ENCODE measurements at regions not wholly inside any gene's neighbourhood (a gene's known extent, or its start where the extent isn't known, plus 50 kb on each side); places are given as distances from the start of the nearest gene placed in this dataset.

- DNase-seq: no peak
Measured at GRCh38 chr10:47237316-47238260, 62.4 kb upstream of the GDF10 start.

- no peak for DNase-seq
Measured at GRCh38 chr10:47238331-47239095, 61.5 kb upstream of the GDF10 start.

DNA sequence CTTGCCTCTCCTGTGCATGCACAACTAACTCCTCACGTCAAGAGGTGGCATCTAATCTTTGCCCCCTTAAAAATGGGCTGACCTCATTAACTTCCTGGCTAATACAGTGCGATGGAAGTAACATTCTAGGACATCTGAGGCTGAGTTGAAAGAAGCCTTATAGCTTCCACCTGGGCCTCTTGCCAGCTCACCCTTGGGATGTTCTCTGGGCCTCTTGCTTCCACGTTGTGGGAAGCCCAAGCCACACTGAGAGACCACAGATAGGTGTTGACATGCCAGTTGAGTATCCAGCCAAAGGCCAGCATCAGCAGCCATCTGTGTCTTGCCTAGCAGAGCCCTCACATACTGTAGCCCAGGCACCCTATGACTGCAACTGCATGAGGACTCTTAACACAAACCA is 60.8 kb upstream of the GDF10 start:
- no peak for DNase-seq

- no peak for DNase-seq
Measured at GRCh38 chr10:47240173-47240572, 59.8 kb upstream of the GDF10 start.

- no peak for DNase-seq
Measured at GRCh38 chr10:47241256-47241655, 58.7 kb upstream of the GDF10 start.

DNA sequence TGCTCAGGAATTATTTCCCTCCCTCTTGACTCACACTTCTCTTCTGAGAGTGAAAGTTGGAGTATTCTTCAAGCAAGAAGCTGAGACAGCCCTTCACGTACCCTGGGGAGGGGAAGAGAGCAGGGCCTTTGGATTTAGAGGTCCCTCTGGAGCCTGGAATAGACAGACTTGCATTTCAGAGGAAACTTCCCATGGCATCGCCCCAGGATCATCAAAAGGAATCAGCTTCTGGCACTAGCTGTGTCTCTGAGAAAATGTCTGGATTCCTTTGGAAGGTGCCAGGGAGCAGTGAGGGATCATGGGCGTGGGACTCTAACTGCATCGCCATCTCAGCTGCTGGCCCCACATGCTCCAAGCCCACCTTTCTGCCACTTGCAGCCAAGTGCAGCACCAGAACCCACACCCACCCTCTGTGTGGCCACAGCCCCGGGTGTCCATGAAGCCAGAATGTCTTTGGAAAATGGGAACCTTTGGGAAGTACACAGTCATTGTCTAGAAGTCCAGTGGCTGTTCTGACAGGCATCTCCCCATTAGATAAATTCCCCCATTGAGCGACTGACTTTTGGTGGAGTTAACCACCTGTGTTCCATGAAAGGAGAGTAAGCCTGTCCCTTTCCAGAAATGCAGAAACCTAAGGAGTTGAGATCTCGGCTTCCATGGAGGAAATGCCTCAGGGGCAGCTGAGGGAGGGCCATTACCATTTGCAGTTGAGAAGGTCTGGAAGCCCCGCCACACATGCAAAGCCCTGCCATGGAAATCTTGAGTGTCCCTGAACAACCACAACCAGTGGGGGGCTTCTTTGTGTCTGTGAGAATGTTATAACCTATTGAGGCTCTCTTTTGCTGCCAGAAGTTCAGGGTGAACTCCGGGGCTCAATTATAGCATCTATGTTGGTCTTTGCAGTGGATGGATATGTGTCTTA is 57.8 kb upstream of the GDF10 start:
- no peak for DNase-seq

DNA sequence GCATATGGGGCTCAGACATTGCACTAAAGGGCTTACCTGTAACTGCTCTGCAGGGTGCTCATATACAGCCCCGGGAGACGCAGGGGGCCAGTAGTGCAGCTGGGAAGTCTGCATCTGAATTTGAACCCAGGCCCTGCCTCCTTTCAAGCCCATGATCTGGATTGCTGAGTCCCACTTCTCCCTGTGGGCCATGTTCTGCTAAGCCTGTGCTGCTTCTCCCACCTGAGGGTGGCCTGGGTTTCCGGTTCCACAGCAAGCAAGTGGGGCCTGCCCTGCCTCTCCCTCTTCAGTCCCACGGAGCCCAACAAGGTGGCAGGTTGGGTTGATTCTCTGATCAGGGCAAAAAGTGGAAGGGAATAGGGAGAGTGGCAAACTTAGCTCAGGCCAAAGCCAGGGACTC is 56.6 kb upstream of the GDF10 start:
- no peak for DNase-seq

DNA sequence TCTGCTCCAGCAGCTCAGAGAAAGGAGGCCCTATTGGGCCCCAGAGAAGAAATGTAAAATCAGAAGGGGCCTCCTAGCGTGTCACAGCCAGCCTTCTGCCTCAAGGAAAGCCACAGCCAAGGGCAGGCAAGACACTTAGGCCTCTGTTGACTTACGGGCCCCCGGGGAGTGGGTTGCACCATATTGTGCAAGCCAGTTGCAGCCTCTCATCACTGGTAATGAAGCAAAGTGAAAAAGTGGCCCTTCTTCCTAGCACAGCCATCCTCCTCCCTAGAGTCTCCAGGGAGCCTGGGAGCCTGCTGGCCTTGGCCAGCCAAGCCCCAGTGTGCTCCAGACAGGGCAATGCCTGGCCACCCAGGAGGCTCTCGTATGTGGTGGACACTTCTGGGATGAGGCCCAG is 56.2 kb upstream of the GDF10 start:
- DNase-seq: no peak

DNA sequence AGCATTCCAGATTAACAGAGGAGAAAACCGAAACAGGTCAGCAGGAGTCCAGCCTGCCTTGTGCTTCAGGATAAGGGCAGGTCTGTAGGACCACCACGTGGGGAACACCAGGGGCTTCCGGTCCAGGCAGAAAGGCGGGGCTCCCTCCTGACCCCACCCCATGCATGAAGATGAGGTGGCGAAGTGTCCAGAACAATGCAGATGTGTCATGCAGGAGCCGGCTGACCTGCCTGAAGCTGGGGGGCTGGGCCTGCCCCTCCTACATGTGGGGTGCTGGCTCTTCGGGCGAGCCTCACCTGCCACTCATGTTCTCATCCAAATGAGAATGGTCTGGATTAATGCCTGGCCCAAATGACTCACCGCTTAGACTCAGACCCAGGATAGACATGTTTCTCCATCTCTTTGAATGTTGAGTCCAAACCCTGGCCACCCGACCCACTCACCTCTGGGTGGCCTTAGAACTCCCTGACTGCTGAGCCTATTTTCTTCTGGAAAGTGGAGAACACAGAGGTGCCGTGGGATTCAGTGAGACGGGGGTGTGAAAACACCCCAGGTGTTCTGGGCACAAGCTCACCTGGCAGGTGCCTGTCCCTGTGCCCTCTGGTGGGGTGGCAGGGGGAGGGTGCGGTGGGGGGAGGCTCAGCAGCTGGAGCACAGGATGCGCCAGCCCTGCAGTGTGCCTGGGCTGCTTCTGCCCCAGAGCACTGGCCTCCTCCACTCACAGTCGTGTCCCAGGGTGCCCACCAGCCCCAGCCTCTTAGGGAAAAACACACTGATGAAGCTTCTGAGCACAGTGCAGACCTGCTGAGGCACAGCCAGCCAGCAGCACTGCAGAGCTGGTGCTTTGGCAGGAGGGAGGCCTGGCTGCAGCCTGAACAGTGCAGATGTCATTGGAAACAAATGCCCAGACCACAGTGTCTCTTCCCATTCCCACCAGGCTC is 55.2 kb upstream of the GDF10 start:
- DNase-seq: no peak

GRCh38 chr10:47245731-47246350 is 54.2 kb upstream of the GDF10 start:
- DNase-seq: no peak

DNA sequence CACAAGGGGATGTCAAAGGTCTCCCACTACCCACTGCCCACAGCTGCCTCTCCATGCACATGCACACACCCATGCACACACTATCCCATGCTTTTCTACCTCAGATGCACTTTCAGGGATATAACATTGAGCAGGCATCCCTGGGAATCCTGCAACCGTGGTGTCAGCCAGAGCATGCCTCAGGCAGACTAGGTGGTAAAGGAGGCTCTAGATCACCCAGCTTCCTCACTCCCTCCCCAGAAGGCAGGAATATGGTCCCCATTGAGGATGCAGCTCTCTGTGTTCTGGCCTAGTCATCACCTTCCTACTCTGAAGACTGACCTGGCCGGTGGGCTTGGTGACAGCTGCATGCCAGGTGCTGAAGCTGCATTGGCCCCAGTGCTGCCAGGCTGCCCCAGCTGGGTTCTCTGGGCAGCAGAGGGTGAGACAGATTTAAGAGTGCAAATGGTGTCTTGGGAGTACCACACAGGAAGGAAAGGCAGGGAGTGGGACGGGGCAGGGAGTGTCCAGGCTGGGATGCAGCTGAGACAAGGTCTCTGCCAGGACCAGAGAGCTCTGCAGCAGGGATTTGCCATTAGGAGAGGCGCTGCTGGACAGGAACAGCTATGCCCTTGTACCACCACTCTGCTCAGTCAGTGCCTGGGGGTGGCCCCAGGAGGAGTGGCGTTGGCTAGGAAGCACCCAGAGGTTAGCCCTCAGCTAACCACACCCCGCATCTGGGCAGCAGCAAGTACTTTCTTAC is 53.4 kb upstream of the GDF10 start:
- no peak for DNase-seq

DNA sequence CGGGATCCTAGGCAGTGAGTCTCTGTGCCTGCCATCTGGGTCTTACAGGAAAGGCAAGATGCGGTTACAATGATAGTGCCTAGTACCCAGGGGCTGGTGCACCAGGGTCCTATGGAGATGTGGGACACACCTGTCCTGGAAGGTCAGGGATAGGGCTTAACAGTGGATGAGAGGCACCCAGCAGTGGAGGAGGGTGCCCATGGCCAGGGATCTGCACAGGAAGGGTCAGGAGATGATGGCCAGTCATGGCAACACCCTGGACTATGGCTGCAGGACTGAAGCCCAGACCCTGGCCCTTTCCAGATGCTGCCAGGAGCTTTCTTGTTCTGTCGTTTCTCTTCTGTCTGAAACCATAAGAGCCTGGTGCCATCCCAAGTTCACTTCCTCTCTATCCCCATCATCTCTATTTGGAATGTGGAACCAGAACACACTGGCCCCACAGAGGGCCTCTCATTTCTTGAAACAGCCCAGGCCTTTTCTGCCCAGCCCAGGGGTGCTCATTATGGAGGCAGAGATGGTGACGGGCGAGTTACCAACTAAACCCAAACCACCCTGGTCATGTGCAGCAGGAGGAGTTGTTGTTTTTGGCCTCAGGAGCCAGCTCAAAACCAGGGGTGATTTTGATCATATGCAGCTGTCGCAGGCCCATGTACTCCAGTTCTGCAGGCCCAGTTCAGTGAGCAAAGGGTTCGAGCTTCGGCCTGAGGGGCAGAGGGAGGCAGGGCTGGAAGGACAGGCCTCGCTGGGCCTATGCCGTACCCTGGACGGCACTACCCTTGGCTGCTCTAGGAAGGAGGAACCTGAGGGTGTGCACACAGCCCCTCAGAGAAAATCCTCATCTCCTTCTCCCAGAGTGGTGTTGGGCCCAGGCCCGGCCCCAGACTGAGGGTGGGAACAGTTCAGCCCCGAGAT is 52.6 kb upstream of the GDF10 start:
- no peak for DNase-seq

GRCh38 chr10:47248386-47249090 is 51.5 kb upstream of the GDF10 start:
- DNase-seq: no peak

DNA sequence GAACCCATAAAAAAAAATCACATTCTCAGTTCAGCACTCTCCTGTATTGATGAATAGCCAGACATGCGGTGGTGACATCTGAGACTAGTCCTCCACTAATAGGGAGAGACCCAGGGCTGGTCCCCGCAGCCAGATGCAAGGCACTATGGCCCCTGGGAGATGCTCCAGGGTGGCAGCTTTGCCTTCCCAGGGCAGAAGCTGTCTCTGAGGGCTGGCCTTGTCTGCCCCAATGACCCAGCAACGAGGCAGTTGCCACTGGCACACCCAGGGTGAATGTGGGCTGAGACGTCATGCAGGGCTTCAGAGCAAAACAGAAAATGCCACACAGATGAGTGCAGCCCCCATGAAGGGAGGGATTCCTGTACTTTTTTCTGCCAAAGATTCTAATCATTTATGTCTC is 50.1 kb upstream of the GDF10 start:
- DNase-seq: no peak

Data from central memory CD4-positive, alpha-beta T cell (primary cell).